ENCODE measurements at regions not wholly inside any gene's neighbourhood (a gene's known extent, or its start where the extent isn't known, plus 50 kb on each side); places are given as distances from the start of the nearest gene placed in this dataset.

- no peak for TF ChIP-seq RXRA (IDR thresholded peaks at IDR 0.05; ENCODE audit: borderline replicate concordance, low read depth)
- TF ChIP-seq USF1 (IDR thresholded peaks at IDR 0.05; ENCODE audit: borderline replicate concordance, low read depth), result no peak
- no peak for TF ChIP-seq SIN3A (IDR thresholded peaks at IDR 0.05; ENCODE audit: borderline replicate concordance, low read depth, low read length)
- no peak for TF ChIP-seq IRF3 (IDR thresholded peaks at IDR 0.05; ENCODE audit: low read depth, low read length)
Observed at GRCh38 chrX:87896057-87896456, 378.5 kb downstream of the KLHL4 start (continued).

GRCh38 chrX:87900320-87900908 lies 382.8 kb downstream of the KLHL4 start:
- WGBS (ENCODE audit: low lambda C conversion rate), result 6% methylated on average over 8 of the region's 8 CpGs
- ChIA-PET CTCF (interaction anchor here (0.6 kb wide), 1 partner anchor 1178 kb away, joined by 3 read pairs; no protein-coding TSS in a partner anchor), POLR2A (no interaction called here)
- no peaks in the 10 kb centered on the region for H3K9me2 ChIP-seq
- H2AFZ ChIP-seq (ENCODE audit: low read depth), result peak overlapping the region; percentile 88
- TF ChIP-seq FOXJ3 (CRISPR knock-in tag; IDR thresholded peaks at IDR 0.05) (no peak), RCOR1 (IDR thresholded peaks at IDR 0.05; ENCODE audit: low read length) (no peak), MAX (IDR thresholded peaks at IDR 0.05; ENCODE audit: low read depth) (no peak)
- peak overlapping the region; percentile 44 to 68 for H3K4me3 ChIP-seq (ENCODE audit: low read depth in 2 of 2, low read length in 1 of 2)
- H3K27me3 ChIP-seq (ENCODE audit: insufficient read depth), result no peaks in the 10 kb centered on the region
- H3F3A ChIP-seq (replicated peaks; ENCODE audit: insufficient read depth), result no peaks in the 10 kb centered on the region
- H3K4me1 ChIP-seq (ENCODE audit: control insufficient read depth in 1 of 2, insufficient read depth in 2 of 2, low read depth in 1 of 2, low read length in 1 of 2), result no peaks in the 10 kb centered on the region
- H4K20me1 ChIP-seq (ENCODE audit: insufficient read depth), result no peaks in the 10 kb centered on the region
- no peak overlapping the region for H3K9ac ChIP-seq
- no peaks in the 10 kb centered on the region for H3K9me3 ChIP-seq
- no peaks in the 10 kb centered on the region for H3K79me2 ChIP-seq (ENCODE audit: insufficient read depth)
- no peak for DNase-seq
- no peak overlapping the region for H3K27ac ChIP-seq (ENCODE audit: low read depth in 2 of 2, low read length in 1 of 2)
- H3K4me2 ChIP-seq, result peak overlapping the region; percentile 65
- no peaks in the 10 kb centered on the region for H3K36me3 ChIP-seq (replicated peaks in 1 of 2; ENCODE audit: control insufficient read depth in 1 of 2, insufficient read depth in 2 of 2, low read length in 1 of 2)

GRCh38 chrX:87901060-87901459 lies 383.5 kb downstream of the KLHL4 start:
- ChIA-PET CTCF (no interaction called here), POLR2A (no interaction called here)
- Histone ChIP-seq H2AFZ (ENCODE audit: low read depth) (peak overlapping the region; percentile 88), H3K4me3 (ENCODE audit: low read depth in 2 of 2, low read length in 1 of 2) (peak overlapping the region; percentile 44 to 68; a peak in 3 of 4 replicates), H3K27me3 (ENCODE audit: insufficient read depth) (no peaks in the 10 kb centered on the region), H3K4me1 (ENCODE audit: control insufficient read depth in 1 of 2, insufficient read depth in 2 of 2, low read depth in 1 of 2, low read length in 1 of 2) (no peaks in the 10 kb centered on the region), H3K27ac (ENCODE audit: low read depth in 2 of 2, low read length in 1 of 2) (no peak overlapping the region), H3K36me3 (replicated peaks in 1 of 2; ENCODE audit: control insufficient read depth in 1 of 2, insufficient read depth in 2 of 2, low read length in 1 of 2) (no peaks in the 10 kb centered on the region), H3K9ac (no peak overlapping the region), H4K20me1 (ENCODE audit: insufficient read depth) (no peaks in the 10 kb centered on the region), H3K9me2 (no peaks in the 10 kb centered on the region), H3K79me2 (ENCODE audit: insufficient read depth) (no peaks in the 10 kb centered on the region), H3K4me2 (peak overlapping the region; percentile 65), H3K9me3 (no peaks in the 10 kb centered on the region), H3F3A (replicated peaks; ENCODE audit: insufficient read depth) (no peaks in the 10 kb centered on the region)
- WGBS (ENCODE audit: low lambda C conversion rate), result 2% methylated on average over 3 of the region's 3 CpGs
- DNase-seq, result no peak
- no peak for TF ChIP-seq TAF1 (IDR thresholded peaks at IDR 0.05; ENCODE audit: borderline replicate concordance, low read depth, low read length)
- no peak for TF ChIP-seq NRF1 (IDR thresholded peaks at IDR 0.05; ENCODE audit: low read depth, low read length)
- no peak for TF ChIP-seq RCOR1 (IDR thresholded peaks at IDR 0.05; ENCODE audit: low read length)
- TF ChIP-seq RXRA (IDR thresholded peaks at IDR 0.05; ENCODE audit: borderline replicate concordance, low read depth), result no peak
- no peak for TF ChIP-seq YY1 (IDR thresholded peaks at IDR 0.05; ENCODE audit: low read depth)
- no peak for TF ChIP-seq MEF2A (IDR thresholded peaks at IDR 0.05; ENCODE audit: borderline replicate concordance, low read depth)
- no peak for TF ChIP-seq CTCF (IDR thresholded peaks at IDR 0.05)
- TF ChIP-seq CHD2 (IDR thresholded peaks at IDR 0.05; ENCODE audit: low read length, partially characterized antibody), result no peak
- no peak for TF ChIP-seq USF1 (IDR thresholded peaks at IDR 0.05; ENCODE audit: borderline replicate concordance, low read depth)
- no peak for TF ChIP-seq RAD21 (IDR thresholded peaks at IDR 0.05; ENCODE audit: low read length)
- no peak for TF ChIP-seq EP300 (IDR thresholded peaks at IDR 0.05; ENCODE audit: borderline replicate concordance in 1 of 2, low read depth in 1 of 2, low read length in 1 of 2)
- no peak for TF ChIP-seq POLR2AphosphoS5 (IDR thresholded peaks at IDR 0.05; ENCODE audit: low read depth, low read length)
- TF ChIP-seq TEAD4 (IDR thresholded peaks at IDR 0.05; ENCODE audit: borderline replicate concordance, insufficient read depth), result no peak
- TF ChIP-seq EZH2phosphoT487 (IDR thresholded peaks at IDR 0.05; ENCODE audit: borderline replicate concordance, low read depth), result no peak
- no peak for TF ChIP-seq USF2 (IDR thresholded peaks at IDR 0.05; ENCODE audit: borderline replicate concordance, low read depth, low read length)
- no peak for TF ChIP-seq GABPA (IDR thresholded peaks at IDR 0.05; ENCODE audit: low read depth)

Data from SK-N-SH (cell line).